Inflammatory macrophage treated with lipopolysaccharide for 1 hour (primary cell): ENCODE measurements at regions not wholly inside any gene's neighbourhood (a gene's known extent, or its start where the extent isn't known, plus 50 kb on each side); places are given as distances from the start of the nearest gene placed in this dataset.
A peak's percentile ranks its signal among the peaks of the same experiment; 100 is the strongest.

Experiments used
- DNase-seq, 2 donors: peaks; one replicate each; pipeline ENCODE4 v3.0.0-alpha.2; 2020 to 2022

DNA sequence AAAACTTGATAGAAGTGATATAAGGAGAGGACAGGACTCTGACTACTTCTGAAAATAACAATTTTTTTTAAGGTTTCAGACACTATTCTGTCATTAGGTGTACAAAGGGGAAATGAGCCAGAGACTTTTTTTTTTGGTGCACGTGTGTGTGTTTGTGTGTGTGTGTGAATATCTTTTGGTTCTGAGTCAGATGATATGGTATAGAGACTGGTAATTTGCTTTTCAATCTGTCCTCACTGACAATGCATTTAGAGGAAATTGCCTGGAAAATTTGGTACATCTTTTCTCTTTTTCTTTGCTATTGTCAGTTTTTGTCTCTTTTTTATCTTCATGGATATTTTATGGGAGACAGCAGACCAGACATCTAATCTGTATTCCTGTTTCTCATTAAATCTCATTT is 59.3 kb downstream of the DDIT4L start:
- DNase-seq: no peak

DNA sequence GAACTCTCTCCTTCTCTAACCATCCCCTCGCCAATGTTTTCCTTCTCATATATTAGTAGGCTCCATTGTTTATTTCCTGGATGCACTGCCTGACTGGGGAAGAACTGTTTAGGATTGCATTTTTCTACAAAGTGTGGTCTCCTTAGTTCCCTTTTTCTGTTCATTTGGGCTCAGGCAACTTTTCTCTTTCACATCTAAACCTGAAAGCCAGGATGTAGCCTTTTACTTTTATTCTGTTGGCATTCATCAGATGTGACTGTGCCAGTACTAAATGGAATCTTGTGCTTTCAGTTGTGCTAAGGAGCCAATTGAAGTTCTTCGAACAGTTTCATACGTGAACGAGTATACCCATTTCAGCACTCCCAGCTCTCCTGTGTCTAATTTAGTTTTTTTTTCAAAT is 59.8 kb downstream of the DDIT4L start:
- DNase-seq: no peak

DNA sequence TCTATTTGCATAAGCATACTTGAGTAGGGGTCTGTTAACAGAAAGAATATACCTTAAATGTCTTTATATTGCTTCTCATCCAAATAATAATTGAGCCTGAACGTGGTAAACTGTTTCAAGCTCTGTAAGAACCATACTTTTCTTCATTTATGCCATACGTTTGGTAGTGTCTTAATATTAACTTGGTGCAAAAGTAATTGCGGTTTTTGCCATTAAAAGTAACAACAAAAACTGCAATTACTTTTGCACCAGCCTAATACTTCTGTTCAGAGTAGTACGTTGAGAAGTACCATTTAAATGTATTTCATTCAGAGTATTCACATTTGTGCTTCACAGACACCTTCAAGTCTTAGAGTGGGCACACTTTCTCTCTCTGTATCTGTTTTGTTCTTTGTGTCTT is 60.5 kb downstream of the DDIT4L start:
- DNase-seq: no peak

DNA sequence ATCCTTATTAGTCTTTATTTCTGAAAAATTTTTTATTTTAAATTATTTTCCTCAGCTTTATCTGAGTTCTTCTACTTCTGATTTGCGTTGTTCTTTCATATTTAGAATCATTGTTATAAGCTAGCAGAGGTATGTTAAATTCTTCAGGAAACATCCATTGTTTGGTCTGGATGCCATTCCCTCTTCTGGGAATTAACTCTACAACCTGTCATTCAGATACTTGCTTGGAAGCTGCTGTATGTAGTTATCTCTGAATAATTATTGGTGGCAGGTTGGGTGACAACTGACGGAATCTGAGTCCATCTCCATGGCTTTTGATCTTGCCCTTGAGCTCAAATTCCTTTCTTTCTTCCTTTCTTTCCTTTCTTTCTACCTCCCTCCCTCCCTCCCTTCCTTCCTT is 61.9 kb downstream of the DDIT4L start:
- no peak for DNase-seq

DNA sequence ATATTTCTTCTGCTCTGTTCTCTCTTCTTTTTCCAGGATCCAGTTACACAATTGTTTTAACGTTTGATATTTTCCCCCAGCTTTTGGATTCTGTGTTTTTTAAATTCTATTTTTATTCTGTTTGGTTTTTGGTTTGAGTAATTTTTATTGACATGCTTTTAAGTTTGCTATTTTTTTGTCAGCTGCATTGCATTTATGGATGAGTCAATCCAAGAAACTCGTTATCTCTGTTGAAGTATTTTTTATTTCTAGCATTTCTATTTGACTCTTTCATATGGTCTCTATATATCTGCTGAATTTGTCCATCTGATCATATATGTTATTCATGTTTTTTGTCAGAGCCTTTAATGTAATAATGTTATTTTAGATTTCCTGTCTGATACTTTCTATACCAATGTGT is 65.6 kb downstream of the DDIT4L start:
- DNase-seq: no peak

DNA sequence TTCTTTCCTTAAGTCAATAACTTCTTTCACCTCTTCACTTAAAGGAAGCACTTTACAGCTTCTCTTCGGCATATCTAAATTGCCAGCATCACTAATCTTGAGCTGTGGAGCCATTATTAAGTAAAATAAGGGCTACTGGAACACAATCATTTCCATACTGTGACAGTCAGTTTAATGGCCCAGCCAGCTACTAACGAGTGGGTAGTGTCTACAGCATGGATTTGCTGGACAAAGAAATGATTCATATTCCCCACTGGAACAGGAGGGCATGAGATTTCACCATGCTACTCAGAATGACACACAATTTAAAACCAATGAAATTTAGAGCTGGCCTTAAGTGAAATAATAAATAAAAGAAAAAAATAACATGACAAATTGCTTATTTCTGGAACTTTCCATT is 72.1 kb downstream of the DDIT4L start:
- no peak for DNase-seq

DNA sequence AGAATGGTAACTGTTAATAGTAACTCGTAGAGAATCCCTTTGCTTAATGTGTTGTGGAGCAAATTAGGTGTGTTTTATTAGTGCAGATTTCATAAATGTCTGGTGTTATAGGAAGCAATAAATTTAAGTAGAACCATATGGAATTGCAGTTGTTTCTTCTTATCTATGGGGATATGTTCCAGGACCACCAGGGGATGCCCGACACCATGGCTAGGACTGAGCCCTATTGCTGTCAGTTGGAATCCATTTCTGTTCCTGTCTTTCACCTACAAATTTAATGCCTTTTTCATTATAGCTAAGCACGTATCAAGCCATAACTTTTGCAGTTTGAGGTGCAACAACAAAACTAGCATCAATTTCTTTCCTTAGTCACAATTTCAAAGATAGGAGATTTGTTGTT is 72.5 kb downstream of the DDIT4L start:
- DNase-seq: no peak

DNA sequence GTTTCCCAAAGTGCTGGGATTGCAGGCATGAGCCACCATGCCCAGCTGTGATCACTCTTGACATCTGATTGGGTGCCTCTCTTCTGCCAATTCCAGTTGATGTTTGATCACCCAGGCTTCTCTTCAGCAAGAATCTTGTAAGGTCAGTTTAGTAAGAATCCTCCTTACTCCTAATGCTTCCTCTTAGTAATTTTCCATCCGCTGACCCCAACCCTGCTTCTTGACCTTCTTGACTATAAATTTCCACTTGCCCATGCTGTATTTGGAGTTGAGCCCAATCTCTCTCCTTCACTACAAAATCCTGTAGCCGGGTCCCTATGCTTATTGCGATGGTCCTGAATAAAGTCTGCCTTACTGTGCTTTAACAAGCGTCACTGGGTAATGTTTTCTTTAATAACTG is 75.4 kb downstream of the DDIT4L start:
- no peak for DNase-seq

DNA sequence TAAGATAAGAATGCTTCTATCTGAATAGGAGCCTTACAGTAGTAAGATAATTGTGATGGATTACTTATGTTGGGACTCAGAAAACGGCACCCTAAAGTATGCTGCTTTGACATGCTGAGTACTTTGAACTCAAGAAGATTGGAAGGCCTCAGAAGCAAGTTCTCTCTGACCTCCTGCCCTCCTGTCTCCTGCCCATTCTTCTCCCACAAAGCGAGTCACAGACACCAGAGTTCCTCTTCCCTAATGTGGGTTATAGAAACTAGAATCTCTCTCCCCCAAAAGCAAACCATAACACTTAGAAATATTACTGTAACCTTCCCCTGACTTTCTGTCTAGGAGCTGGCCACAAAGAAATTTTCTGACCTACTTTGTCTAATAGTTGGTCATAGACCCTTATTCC is 76.5 kb downstream of the DDIT4L start:
- DNase-seq: no peak

DNA sequence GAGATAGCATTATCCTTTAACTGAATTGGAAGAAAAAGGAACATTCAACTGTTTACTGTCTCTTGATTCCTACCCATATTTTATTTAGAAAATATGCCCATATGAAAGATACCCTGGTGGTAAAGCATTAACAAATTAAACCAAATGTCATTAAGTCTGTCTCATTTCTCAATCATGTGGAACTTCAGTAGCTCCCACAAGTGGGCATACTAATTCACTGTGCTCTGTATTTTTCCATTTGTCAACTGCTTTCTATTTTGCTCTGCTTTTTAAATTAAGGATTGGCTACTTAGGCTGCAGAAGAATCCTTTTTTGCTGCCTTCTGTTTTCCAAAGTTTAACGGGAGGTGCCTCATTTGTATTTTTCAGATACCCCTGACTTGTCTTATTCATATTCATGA is 77.2 kb downstream of the DDIT4L start:
- no peak for DNase-seq

DNA sequence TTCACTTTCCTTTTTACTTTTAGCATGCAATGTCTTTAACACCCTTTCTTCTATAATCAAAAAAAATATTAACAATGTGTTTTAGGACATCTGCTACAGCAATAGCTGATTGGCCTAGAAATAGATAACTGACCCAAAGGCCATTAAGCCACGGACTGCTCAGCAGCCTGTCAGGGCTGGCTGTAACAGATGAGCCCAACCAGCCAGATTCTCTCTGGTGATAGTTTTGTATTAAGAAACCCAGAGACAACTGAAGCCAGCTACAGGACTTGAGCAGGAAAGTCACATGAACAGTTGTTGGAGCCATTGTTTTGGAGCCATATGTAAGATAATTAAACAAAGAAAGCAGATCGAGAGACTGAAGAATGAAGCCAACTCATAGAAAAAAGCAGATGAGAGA is 80.3 kb downstream of the DDIT4L start:
- no peak for DNase-seq

DNA sequence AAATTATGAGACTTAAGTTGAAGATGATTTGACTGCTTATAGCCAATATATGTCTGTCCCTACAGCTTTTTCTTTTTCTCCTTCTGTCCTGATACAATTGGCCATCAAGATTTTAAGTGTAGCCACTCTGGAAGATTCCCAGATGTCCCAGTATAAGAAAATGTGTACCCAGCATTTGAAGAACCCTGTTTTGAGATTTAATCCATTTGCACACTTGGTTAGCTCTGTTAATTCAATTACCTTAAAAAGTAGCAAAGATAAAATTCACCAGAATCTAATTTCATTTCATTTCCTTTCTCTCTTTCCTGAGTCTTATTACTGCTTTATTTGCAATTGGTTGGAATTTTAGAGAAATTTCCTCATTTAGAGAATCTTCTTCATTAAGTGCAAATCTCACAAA is 81.4 kb downstream of the DDIT4L start:
- no peak for DNase-seq

DNA sequence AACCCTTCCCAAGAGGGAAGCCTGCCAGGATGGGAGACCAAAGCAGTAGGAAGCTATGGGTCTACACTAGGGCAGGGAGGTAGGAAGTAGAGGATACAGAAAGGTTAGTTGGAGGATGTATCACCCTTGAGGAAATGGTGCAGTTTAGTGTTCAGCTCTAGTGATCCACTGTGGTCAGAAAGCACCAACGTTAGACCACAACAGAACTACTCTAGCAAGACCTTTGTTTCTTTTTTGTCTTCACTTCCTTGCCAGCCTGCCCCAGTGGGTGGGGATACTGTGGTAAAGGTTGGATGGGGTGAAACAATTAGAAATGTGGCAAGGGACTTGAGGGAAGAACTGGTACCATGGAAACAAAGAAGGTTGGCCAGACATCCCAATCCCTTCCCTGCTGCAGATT is 83.3 kb downstream of the DDIT4L start:
- DNase-seq: no peak

DNA sequence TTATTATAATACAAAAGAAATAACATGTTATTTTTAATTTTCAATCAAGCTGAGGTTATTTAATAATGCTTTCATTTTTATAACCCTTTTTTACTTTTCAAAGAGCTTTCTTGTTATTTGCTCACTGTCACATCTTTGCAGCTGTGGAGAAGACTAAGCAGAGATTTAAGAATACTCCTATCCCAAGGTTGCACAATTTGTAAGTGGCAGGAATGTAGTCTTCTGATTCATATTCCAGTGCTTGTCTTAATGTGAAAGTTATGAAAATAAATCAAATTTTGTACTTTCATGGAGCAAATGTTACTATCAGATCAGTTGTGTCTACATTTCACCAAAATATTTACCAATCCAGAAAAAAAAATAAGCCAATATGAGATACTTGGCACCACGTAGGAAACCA is 86.6 kb downstream of the DDIT4L start:
- no peak for DNase-seq

DNA sequence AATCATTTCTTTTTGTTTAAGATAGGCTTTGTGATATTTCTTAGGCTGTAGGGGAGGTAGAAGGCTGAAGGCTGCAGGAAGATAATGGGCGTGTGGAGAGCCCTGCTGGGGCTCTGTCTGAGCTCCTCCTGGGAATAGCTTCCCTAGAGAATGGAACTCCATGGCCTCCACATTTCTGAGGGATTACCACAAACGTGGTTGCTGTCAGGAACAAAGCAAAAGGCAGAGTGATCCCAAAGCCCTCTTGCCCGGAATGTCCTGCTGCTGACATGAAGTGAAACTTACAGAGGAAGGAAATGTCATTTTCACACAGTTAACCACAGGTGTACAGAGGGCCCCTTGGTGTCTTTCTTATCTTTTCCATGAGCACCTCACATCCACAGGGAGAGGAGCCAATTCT is 89.3 kb downstream of the DDIT4L start:
- no peak for DNase-seq

DNA sequence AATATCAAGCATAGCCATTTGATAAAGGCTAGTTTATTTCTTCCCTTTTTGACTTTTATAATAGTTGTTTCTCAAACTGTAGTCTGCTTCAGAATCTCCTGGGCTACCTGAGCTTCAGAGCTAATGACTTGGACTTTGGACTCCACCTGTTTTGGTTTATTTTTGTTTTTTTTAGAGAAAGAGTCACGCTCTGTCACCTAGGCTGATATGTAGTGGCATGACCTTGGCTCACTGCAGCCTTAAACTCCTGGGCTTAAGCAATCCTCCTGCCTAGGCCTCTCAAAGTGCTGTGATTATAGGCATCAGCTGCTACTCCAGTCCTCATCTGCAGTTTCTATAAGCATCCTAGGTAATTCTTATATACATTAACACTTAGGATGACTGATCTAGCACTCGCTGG is 90.5 kb downstream of the DDIT4L start:
- no peak for DNase-seq

DNA sequence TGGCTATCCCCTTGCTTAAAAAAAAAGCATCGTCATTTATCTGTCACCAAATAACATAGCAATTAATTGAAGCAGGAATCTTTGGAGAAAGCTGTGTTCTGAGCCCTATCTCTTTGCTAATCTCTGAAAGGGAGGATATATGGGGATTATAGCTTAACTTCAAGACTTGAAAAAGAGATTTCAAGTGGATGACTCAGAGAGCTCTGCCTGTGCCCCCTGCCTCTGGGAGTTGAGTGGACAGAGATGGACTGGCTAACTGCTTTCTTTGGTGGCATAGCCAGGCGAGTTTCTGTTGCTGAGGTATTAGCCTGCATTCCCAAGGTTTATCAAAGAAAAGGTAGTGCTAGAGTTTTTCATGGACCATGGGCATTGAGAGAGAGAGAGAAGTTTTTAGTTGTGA is 91.6 kb downstream of the DDIT4L start:
- no peak for DNase-seq

DNA sequence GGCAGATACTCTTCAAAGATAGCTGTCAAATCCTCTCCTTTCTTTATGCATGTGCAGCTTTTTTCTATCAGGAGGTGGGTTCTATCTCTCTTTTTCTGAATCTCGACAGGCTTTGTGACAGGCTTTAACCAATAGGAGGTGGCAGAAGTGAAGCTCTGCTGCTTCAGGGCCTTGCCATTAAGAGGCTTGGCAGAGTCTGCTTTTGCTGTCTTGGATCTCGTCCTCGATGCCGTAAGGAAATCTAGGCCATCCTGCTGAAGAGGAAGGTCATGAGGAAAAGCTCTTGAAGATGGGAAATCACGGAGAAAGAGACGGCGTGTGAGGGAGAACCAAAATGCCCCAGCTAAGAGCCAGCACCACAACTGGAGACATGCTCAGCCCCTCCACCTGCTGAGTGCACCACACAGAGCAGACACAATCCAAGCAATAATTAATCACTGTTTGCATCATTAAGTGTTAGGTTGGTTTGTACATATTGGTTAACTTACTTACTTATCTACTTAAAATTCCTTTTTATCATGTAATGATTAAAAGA is 92.2 kb downstream of the DDIT4L start:
- no peak for DNase-seq

DNA sequence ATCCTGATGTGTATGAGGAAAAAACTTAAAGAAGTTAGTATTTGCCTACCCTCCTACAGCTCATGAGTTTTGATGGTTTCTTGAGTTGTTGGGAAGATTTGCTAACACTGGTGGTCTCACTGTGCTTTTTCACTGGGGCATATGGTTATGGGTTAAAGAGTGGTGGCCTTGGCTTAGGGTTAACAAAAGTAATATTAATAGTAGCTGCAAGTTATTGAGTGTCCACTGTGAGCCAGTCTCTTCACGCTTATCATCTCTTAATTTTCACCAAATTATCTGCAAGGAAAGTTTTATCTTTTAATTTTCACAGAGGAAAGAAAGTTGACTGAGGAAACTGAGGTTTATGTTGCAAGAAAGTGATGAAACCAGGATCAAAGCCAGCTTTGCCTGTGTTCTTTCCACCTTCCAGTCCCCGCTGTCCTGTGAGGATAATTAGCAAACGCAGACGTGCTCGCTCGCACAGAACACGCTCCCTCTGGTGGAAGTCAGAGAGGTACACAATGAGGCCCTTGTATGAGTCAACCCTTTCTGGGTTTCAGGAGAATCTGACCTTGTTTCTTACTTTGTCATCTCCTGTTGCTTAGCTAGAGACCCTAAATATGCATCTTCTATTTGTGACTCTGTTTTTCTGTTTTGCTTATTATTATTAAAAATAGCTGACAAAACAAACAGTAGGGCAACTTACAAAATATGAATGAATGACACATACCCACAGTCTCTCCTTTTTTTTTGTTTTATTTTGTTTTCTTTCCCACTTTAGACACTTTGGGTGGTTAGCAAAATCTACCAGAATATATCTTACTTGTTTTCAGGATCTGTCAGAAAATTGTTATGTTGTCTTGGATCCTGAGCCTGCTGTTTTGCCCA is 94.3 kb downstream of the DDIT4L start:
- DNase-seq: peak; percentile 30 to 44

DNA sequence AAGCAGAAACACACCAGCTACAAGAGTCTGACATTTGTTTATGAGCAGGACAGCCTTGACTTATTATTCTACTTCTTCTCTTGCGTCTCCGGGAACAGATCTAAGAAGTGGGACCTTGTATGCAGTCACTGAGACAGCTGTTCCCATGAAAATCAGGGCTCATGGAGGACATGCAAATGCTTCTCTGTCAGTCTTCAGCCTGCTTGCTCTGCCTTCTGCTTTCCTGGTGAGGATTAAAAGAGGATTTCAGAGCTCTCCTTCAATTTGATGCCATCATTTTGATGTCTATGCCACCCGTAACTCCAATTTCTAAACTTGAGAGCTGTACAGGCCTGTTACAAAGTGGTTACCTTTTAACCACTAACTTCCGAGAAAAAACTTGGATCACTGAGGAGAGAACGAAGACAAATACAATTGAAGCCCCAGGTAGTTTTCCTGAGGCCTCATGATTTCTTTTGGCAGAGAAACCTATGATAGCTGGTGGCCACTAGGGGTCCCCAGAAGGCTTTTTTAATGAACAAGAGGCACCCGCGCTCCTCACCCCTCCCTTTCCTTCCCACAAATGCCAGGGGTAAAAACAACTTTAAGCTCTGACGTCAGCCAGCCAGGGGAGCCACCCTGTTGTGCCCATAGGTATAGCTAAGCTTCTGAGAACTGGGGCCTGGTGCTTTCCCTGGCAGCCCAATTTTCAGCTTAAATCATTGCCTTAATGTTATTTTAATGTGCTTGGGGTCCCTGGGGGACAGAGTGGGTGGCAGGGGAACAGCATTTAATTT is 97.0 kb downstream of the DDIT4L start:
- DNase-seq: peak; percentile 48 to 67

DNA sequence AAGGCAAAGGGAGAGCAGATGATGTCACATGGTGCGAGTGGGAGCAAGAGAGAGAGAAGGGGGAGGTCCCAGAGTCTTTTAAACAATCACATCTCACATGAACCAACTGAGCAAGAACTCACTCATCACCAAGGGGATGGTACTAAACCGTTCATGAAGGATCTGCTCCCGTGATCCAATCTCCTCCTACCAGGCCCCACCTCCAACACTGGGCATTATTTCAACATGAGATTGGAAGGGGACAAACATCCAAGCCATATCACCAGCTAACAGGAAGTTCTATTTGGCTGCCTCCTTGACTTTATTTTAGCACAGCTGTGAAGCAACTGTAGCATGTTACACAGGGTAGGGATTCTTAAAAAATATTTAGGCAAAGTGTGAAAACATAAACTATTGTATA is 102.5 kb downstream of the DDIT4L start:
- DNase-seq: no peak

DNA sequence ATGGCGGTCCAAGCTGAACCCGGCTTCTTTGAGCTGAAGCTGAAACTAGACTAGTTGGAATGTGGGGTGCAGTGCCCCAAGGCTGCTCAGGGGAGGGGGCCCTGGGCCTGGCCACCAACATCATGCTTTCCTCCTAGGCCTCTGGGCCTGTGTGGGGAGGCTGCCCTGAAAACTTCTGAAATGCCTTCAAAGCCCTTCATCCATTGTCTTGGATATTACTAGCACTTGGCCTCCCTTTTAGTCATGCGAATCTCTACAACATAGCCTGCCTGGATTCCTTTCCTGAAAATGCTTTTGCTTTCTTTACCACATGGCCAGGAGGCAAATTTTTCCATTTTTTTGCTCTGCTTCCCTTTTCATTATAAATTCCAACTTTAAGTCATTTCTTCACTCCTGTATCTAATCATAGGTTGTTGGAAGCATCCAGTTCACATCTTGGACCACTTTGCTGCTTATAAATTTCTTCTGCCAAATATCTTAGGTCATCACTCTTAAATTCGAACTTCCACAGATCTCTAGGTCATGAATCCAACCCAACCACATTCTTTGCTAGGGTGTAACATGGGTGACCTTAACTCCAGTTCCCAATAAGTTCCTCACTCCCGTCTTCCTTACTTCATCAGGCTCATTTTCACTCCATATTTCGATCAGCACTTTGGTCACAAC is 103.4 kb downstream of the DDIT4L start:
- no peak for DNase-seq

DNA sequence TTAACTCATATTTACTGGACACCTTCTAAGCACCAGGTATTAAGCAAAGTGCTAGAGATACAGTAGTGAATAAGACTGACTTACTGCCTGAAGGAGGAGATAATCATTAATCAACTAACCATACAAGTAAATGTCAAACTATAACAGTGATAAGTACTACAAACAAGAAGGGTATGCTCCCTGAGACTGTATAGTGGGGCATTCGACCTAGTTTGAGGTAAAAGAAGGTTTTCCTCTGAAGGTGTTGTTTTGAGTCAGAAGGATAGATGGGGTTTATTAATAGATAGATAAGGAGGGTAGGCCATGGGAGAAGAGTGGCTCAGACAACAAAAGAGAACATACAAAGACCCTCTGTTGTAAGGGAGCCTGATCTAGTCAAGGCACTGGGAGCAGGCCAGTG is 105.4 kb downstream of the DDIT4L start:
- DNase-seq: no peak

DNA sequence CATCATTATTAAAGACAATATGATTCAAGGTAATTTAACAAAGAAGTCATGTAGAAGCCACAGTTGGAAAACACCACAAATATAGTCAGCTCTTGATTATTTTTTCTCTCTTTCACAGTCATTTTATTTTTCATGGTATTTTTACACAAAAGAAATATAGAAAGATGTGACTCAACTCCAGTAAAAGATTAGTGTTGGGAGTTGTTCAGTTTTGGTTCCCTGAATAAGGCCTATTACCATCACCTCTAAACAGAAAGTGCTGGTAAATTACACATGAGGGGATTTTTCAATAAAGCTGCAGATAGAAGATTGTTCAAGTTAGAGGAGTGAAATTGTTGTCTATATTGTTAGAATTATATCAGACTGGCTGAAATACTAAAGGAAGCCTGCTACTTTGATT is 107.0 kb downstream of the DDIT4L start:
- no peak for DNase-seq
